BE2C (cell line): ENCODE measurements at regions not wholly inside any gene's neighbourhood (a gene's known extent, or its start where the extent isn't known, plus 50 kb on each side); places are given as distances from the start of the nearest gene placed in this dataset.

Experiments used
- DNase-seq: peaks from one replicate; pipeline ENCODE4 v3.0.0-alpha.2; 2020
- H3K27me3 ChIP-seq: fragments of 250-450 bp; sonication (Bioruptor Pico); 2 replicates; pipeline ENCODE4 v1.5.1; 2020; ENCODE audit warnings: mild to moderate bottlenecking
- H3K36me3 ChIP-seq: fragments of 250-450 bp; sonication (Bioruptor Pico); 2 replicates; pipeline ENCODE4 v1.5.1; 2020; ENCODE audit warnings: mild to moderate bottlenecking
- H3K4me1 ChIP-seq: fragments of 250-450 bp; sonication (Bioruptor Pico); 2 replicates; pipeline ENCODE4 v1.5.1; 2020
- H3K4me3 ChIP-seq: 2 replicates; pipeline ENCODE4 v1.5.1; 2011; ENCODE audit warnings: low read depth, low read length
- H3K9me3 ChIP-seq: fragments of 250-450 bp; sonication (Bioruptor Pico); 2 replicates; pipeline ENCODE4 v1.5.1; 2020
- TF ChIP-seq, protein P1 (sequence below): IDR thresholded peaks from 2 replicates; pipeline ENCODE4 v1.5.1; 2012; ENCODE audit warnings: mild to moderate bottlenecking, low read depth, low read length

- no peak overlapping the region for H3K4me3 ChIP-seq
- H3K4me1 ChIP-seq = no peaks in the 10 kb centered on the region
- H3K9me3 ChIP-seq = no peaks in the 10 kb centered on the region
- H3K27me3 ChIP-seq = no peaks in the 10 kb centered on the region
- TF ChIP-seq, protein P1, sequence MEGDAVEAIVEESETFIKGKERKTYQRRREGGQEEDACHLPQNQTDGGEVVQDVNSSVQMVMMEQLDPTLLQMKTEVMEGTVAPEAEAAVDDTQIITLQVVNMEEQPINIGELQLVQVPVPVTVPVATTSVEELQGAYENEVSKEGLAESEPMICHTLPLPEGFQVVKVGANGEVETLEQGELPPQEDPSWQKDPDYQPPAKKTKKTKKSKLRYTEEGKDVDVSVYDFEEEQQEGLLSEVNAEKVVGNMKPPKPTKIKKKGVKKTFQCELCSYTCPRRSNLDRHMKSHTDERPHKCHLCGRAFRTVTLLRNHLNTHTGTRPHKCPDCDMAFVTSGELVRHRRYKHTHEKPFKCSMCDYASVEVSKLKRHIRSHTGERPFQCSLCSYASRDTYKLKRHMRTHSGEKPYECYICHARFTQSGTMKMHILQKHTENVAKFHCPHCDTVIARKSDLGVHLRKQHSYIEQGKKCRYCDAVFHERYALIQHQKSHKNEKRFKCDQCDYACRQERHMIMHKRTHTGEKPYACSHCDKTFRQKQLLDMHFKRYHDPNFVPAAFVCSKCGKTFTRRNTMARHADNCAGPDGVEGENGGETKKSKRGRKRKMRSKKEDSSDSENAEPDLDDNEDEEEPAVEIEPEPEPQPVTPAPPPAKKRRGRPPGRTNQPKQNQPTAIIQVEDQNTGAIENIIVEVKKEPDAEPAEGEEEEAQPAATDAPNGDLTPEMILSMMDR = no peak
- H3K36me3 ChIP-seq = no peaks in the 10 kb centered on the region
- no peak for DNase-seq
Measured at GRCh38 chr10:117938104-117938503, 108.6 kb downstream of the RAB11FIP2 start.

- no peak for DNase-seq
- Histone ChIP-seq H3K4me1 (no peaks in the 10 kb centered on the region), H3K36me3 (no peaks in the 10 kb centered on the region), H3K27me3 (peaks cover 3% of the 10 kb centered on the region; the same call in 1 of the 2 replicates), H3K9me3 (no peaks in the 10 kb centered on the region), H3K4me3 (no peak overlapping the region)
- TF ChIP-seq, protein P1 = no peak
Measured at GRCh38 chr10:117942226-117942625, 104.5 kb downstream of the RAB11FIP2 start.

DNA sequence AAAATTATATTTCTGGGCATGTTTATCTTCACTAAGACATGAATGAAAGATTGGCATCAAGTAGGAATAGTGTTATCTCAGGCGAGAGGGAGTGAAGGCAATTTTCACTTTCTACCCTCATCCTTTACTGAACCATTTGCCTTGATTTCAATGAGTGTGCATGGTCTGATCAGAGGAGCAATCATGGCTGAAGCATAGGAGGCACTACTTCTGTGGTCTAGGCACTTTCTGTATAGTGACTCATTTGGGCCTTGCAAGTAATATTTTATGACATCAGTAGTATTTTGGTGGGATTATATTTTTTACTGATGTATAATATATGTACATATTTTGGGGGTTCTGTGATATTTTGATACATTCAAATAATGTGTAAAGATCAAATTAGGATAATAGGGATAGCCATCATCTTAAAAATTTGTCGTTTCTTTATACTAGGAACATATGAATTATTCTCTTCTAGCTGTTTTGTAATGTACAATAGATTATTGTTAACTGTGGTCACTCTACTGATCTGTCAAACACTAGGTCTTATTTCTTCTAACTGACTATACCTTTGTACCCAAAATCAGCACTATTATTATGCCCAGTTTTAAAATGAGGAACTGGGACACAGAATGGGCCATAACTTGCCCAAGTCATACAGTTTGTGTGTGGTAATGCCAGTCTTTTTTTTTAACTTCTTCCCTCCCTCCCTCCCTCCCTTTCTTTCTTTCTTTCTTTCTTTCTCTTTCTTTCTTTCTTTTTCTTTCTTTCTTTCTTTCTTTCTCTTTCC is 101.9 kb downstream of the RAB11FIP2 start:
- Histone ChIP-seq H3K4me3 (no peak overlapping the region), H3K9me3 (no peaks in the 10 kb centered on the region), H3K27me3 (peaks cover 3% of the 10 kb centered on the region; the same call in 1 of the 2 replicates), H3K36me3 (no peaks in the 10 kb centered on the region), H3K4me1 (no peaks in the 10 kb centered on the region)
- no peak for DNase-seq
- TF ChIP-seq, protein P1 = no peak

DNA sequence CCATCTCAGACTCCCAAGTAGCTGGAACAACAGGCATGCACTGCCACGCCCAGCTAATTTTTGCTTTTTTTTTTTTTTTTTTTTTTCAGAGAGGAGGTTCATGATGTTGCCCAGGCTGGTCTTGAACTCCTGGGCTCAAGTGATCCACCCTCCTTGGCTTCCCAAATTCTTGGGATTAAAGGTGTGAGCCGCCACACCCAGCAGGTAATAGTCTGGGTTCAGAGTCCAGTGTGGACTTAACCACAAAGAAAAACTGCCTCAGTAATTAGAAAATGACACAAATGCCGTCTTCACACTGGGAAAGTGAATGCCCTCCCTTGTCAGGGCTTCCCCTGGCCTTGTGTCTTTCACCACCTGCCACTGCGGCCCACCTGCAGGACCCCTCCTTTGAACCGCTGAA is 101.1 kb downstream of the RAB11FIP2 start:
- no peak for DNase-seq
- H3K27me3 ChIP-seq = peaks cover 3% of the 10 kb centered on the region; the same call in 1 of the 2 replicates
- no peak overlapping the region for H3K4me3 ChIP-seq
- H3K36me3 ChIP-seq = no peaks in the 10 kb centered on the region
- H3K9me3 ChIP-seq = no peaks in the 10 kb centered on the region
- H3K4me1 ChIP-seq = no peaks in the 10 kb centered on the region
- TF ChIP-seq, protein P1 = no peak

- TF ChIP-seq, protein P1 = no peak
- DNase-seq = no peak
- no peak overlapping the region for H3K4me3 ChIP-seq
Measured at GRCh38 chr10:117946525-117947070, 100.1 kb downstream of the RAB11FIP2 start.

DNA sequence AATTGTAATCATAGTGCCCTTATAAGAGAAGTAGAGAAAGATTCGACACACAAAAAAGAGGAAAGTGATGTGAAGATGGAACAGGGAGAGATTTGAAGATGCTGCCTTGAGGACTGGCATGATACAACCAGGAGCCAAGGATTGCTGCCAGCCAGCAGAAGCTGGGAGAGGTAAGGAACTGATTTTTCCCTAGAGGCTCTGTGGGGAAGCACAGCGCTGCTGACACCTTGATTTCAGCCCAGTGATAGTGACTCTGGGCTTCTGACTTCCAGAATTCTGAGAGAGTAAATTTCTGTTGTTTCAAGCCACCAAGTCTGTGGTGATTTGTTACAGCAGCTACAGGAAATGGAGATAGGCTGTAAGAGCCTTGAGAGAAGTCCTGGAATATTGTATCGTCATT is 98.2 kb downstream of the RAB11FIP2 start:
- H3K9me3 ChIP-seq = no peaks in the 10 kb centered on the region
- DNase-seq = no peak
- H3K27me3 ChIP-seq = peaks cover 6% of the 10 kb centered on the region; the same call in 1 of the 2 replicates
- H3K4me3 ChIP-seq = no peak overlapping the region
- TF ChIP-seq, protein P1 = no peak; the same call in 1 of the 2 replicates
- H3K36me3 ChIP-seq = no peaks in the 10 kb centered on the region
- H3K4me1 ChIP-seq = no peaks in the 10 kb centered on the region

More at GRCh38 chr10:117946525-117947070, 100.1 kb downstream of the RAB11FIP2 start:
- Histone ChIP-seq H3K36me3 (no peaks in the 10 kb centered on the region), H3K27me3 (peaks cover 6% of the 10 kb centered on the region; the same call in 1 of the 2 replicates), H3K4me1 (no peaks in the 10 kb centered on the region), H3K9me3 (no peaks in the 10 kb centered on the region)
